ENCODE measurements at regions not wholly inside any gene's neighbourhood (a gene's known extent, or its start where the extent isn't known, plus 50 kb on each side); places are given as distances from the start of the nearest gene placed in this dataset.

DNA sequence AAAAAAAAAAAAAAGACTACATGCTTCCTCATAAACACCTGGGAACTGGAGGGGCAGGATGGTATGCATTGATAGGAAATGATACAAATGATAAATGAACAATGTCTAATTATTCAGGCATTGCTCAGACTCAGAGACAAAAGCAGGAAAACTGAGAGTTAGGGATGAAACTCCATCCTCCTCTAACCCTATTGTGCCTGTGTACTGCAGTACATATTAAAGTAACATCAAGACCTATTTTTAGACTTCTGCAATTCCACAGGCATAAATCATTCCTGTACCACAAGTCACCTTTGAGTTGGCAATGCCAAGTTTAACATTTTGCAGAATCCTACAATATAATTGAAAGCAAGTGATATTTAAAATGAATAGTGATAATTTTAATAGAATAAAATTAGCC lies 156.5 kb upstream of the USP15 start:
- Histone ChIP-seq H3K36me3 (ENCODE audit: control insufficient read depth, insufficient read depth, low read length) (no peaks in the 10 kb centered on the region), H3K4me3 (replicated peaks in 1 of 4; ENCODE audit: control extremely low read depth in 1 of 4, insufficient read depth in 1 of 4, low read depth in 3 of 4, low read length in 4 of 4) (no peak overlapping the region), H3K79me2 (ENCODE audit: control insufficient read depth, insufficient read depth, low read length) (no peaks in the 10 kb centered on the region), H3K4me1 (ENCODE audit: control insufficient read depth, extremely low read depth, insufficient read depth, low read length) (no peaks in the 10 kb centered on the region), H3K27me3 (ENCODE audit: control insufficient read depth, insufficient read depth, low read length) (no peaks in the 10 kb centered on the region), H3K27ac (ENCODE audit: insufficient read depth, low read length) (no peak overlapping the region), H4K20me1 (ENCODE audit: control insufficient read depth, extremely low read depth, insufficient read depth, low read length) (no peaks in the 10 kb centered on the region), H3K9ac (ENCODE audit: insufficient read depth, low read length) (no peak overlapping the region), H3K4me2 (ENCODE audit: extremely low read depth, insufficient read depth, low read length) (no peak overlapping the region), H3K9me3 (ENCODE audit: control insufficient read depth, insufficient read depth, low read depth, low read length) (no peaks in the 10 kb centered on the region), H2AFZ (ENCODE audit: low read length) (no peak overlapping the region)
- no peak for DNase-seq (ENCODE audit: low read depth in 2 of 2)
- no peak for TF ChIP-seq EZH2 (IDR thresholded peaks at IDR 0.05; ENCODE audit: low read length, missing control alignments)
- TF ChIP-seq, protein P1, sequence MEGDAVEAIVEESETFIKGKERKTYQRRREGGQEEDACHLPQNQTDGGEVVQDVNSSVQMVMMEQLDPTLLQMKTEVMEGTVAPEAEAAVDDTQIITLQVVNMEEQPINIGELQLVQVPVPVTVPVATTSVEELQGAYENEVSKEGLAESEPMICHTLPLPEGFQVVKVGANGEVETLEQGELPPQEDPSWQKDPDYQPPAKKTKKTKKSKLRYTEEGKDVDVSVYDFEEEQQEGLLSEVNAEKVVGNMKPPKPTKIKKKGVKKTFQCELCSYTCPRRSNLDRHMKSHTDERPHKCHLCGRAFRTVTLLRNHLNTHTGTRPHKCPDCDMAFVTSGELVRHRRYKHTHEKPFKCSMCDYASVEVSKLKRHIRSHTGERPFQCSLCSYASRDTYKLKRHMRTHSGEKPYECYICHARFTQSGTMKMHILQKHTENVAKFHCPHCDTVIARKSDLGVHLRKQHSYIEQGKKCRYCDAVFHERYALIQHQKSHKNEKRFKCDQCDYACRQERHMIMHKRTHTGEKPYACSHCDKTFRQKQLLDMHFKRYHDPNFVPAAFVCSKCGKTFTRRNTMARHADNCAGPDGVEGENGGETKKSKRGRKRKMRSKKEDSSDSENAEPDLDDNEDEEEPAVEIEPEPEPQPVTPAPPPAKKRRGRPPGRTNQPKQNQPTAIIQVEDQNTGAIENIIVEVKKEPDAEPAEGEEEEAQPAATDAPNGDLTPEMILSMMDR (conservative IDR thresholded peaks at IDR 0.05 in 1 of 2, IDR thresholded peaks at IDR 0.05 in 1 of 2; ENCODE audit: low read depth in 1 of 2, low read length in 2 of 2): no peak

DNA sequence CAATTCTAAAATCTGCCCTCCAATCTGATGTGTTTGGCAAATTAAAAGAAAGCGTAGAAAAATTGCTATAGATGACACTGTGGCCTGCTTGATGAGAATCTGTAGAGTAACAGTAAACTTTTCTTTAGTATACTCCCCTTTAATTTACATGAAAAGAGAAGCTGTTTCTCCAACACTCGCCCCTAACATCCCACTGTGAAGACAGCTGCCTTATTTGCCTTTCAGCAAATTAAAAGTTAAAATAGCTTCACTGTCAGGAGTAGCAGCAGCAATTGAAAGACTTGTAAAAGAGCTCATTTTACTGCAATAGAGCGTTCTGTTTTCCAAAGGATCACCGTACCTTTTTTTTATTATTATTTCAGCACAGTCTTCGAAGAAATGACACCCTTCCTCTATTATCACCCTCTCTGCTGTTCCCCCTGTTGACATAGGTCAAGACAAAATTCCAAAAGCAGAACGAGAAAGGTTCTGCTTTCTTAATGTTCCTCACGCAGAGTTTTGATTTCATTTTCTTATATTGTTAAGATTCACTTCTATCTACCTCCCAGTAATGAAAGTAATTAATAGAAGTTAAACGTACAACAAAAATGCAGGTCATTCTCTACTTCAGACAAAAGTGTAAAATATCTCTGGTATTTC lies 153.5 kb upstream of the USP15 start:
- H3K27me3 ChIP-seq (ENCODE audit: control insufficient read depth, insufficient read depth, low read length): no peaks in the 10 kb centered on the region
- no peaks in the 10 kb centered on the region for H4K20me1 ChIP-seq (ENCODE audit: control insufficient read depth, extremely low read depth, insufficient read depth, low read length)
- no peak overlapping the region for H3K4me3 ChIP-seq (replicated peaks in 1 of 4; ENCODE audit: control extremely low read depth in 1 of 4, insufficient read depth in 1 of 4, low read depth in 3 of 4, low read length in 4 of 4)
- no peaks in the 10 kb centered on the region for H3K36me3 ChIP-seq (ENCODE audit: control insufficient read depth, insufficient read depth, low read length)
- TF ChIP-seq, protein P1 (conservative IDR thresholded peaks at IDR 0.05 in 1 of 2, IDR thresholded peaks at IDR 0.05 in 1 of 2; ENCODE audit: low read depth in 1 of 2, low read length in 2 of 2): no peak
- no peak for TF ChIP-seq EZH2 (IDR thresholded peaks at IDR 0.05; ENCODE audit: low read length, missing control alignments)
- H3K9me3 ChIP-seq (ENCODE audit: control insufficient read depth, insufficient read depth, low read depth, low read length): no peaks in the 10 kb centered on the region
- DNase-seq (ENCODE audit: low read depth in 2 of 2): no peak
- H3K79me2 ChIP-seq (ENCODE audit: control insufficient read depth, insufficient read depth, low read length): no peaks in the 10 kb centered on the region
- H3K27ac ChIP-seq (ENCODE audit: insufficient read depth, low read length): no peak overlapping the region
- H3K9ac ChIP-seq (ENCODE audit: insufficient read depth, low read length): no peak overlapping the region
- H3K4me2 ChIP-seq (ENCODE audit: extremely low read depth, insufficient read depth, low read length): no peak overlapping the region
- H3K4me1 ChIP-seq (ENCODE audit: control insufficient read depth, extremely low read depth, insufficient read depth, low read length): no peaks in the 10 kb centered on the region
- H2AFZ ChIP-seq (ENCODE audit: low read length): no peak overlapping the region

DNA sequence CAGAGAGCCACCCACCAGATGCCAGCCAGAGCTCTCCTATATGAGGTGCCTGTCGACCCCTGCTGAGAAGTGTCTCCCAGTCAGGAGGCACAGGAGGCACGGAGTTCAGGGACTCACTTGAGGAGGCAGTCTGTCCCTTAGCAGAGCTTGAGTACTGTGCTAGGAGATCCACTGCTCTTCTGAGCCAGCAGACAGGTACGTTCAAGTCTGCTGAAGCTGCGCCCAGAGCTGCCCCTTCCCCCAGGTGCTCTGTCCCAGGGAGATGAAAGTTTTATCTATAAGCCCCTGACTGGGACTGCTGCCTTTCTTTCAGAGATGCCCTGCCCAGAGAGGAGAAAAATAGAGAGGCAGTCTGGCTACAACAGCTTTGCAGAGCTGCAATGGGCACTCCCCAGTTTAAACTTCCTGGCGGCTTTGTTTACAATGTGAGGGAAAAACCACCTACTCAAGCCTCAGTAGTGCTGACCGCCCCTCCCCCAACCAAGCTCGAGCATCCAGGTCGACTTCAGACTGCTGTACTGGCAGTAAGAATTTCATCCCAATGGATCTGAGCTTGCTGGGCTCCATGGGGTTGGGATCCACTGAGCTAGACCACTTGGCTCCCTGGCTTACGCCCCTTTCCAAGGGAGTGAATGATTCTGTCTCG lies 146.7 kb upstream of the USP15 start:
- Histone ChIP-seq H3K36me3 (ENCODE audit: control insufficient read depth, insufficient read depth, low read length) (no peaks in the 10 kb centered on the region), H3K79me2 (ENCODE audit: control insufficient read depth, insufficient read depth, low read length) (no peaks in the 10 kb centered on the region), H4K20me1 (ENCODE audit: control insufficient read depth, extremely low read depth, insufficient read depth, low read length) (no peaks in the 10 kb centered on the region), H2AFZ (ENCODE audit: low read length) (no peak overlapping the region), H3K4me3 (replicated peaks in 1 of 4; ENCODE audit: control extremely low read depth in 1 of 4, insufficient read depth in 1 of 4, low read depth in 3 of 4, low read length in 4 of 4) (no peak overlapping the region), H3K9ac (ENCODE audit: insufficient read depth, low read length) (no peak overlapping the region), H3K4me2 (ENCODE audit: extremely low read depth, insufficient read depth, low read length) (no peak overlapping the region), H3K27ac (ENCODE audit: insufficient read depth, low read length) (no peak overlapping the region), H3K4me1 (ENCODE audit: control insufficient read depth, extremely low read depth, insufficient read depth, low read length) (no peaks in the 10 kb centered on the region), H3K27me3 (ENCODE audit: control insufficient read depth, insufficient read depth, low read length) (no peaks in the 10 kb centered on the region), H3K9me3 (ENCODE audit: control insufficient read depth, insufficient read depth, low read depth, low read length) (no peaks in the 10 kb centered on the region)
- TF ChIP-seq EZH2 (IDR thresholded peaks at IDR 0.05; ENCODE audit: low read length, missing control alignments): no peak
- TF ChIP-seq, protein P1 (conservative IDR thresholded peaks at IDR 0.05 in 1 of 2, IDR thresholded peaks at IDR 0.05 in 1 of 2; ENCODE audit: low read depth in 1 of 2, low read length in 2 of 2): no peak
- no peak for DNase-seq (ENCODE audit: low read depth in 2 of 2)

Measured in fibroblast of lung (primary cell).